ENCODE measurements at regions not wholly inside any gene's neighbourhood (a gene's known extent, or its start where the extent isn't known, plus 50 kb on each side); places are given as distances from the start of the nearest gene placed in this dataset.

- H3K36me3 ChIP-seq (ENCODE audit: control insufficient read depth in 1 of 2, insufficient read depth in 2 of 2, low read length in 2 of 2): no peaks in the 10 kb centered on the region
- H3K9ac ChIP-seq (ENCODE audit: low read length): no peak overlapping the region
- BruUV-seq (replicated peaks): no TSS peak
- H3K4me1 ChIP-seq (ENCODE audit: control insufficient read depth in 1 of 2, insufficient read depth in 2 of 2, low read length in 2 of 2): peaks cover 0 to 12% of the 10 kb centered on the region in 2 experiments; a peak in 1 of 4 replicates
- no peaks in the 10 kb centered on the region for H3K9me3 ChIP-seq (ENCODE audit: control insufficient read depth in 1 of 2, insufficient read depth in 1 of 2, low read depth in 1 of 2, low read length in 2 of 2)
- no peaks in the 10 kb centered on the region for H3K79me2 ChIP-seq (ENCODE audit: insufficient read depth, low read length)
- DNase-seq (ENCODE audit: low read depth, low spot score): no peak
- H3K4me3 ChIP-seq (replicated peaks in 1 of 2; ENCODE audit: low read depth in 1 of 2, low read length in 2 of 2): no peak overlapping the region
- intact Hi-C loops (cut with micrococcal nuclease): no loop called here
- H3K4me2 ChIP-seq (ENCODE audit: low read length): no peak overlapping the region
- H3K9me2 ChIP-seq (ENCODE audit: insufficient read depth): no peaks in the 10 kb centered on the region
- no peaks in the 10 kb centered on the region for H4K20me1 ChIP-seq (ENCODE audit: insufficient read depth)
- TF ChIP-seq SRF (IDR thresholded peaks at IDR 0.05; ENCODE audit: low read depth): no peak
- no peak for TF ChIP-seq CTCF (IDR thresholded peaks at IDR 0.05 in 2 of 3, conservative IDR thresholded peaks at IDR 0.05 in 1 of 3; ENCODE audit: borderline replicate concordance in 1 of 3, insufficient read depth in 1 of 3, low read depth in 2 of 3, low read length in 2 of 3)
- no peak for TF ChIP-seq TCF7L2 (IDR thresholded peaks at IDR 0.05; ENCODE audit: borderline replicate concordance, extremely low read depth, insufficient read depth, insufficient read length)
- no peak for TF ChIP-seq YY1 (IDR thresholded peaks at IDR 0.05; ENCODE audit: extremely low read depth, insufficient replicate concordance, low read depth, low read length)
- no peak for TF ChIP-seq ZBTB33 (IDR thresholded peaks at IDR 0.05; ENCODE audit: extremely low read depth, insufficient replicate concordance, low read length)
- TF ChIP-seq RAD21 (IDR thresholded peaks at IDR 0.05; ENCODE audit: low read depth): no peak
- RAD21 ChIA-PET (ENCODE audit: low non-redundant PET in 1 of 2, low total read pairs in 2 of 2, uncharacterized antibody in 2 of 2, unreplicated experiment in 2 of 2): no interaction called here
- CTCF ChIA-PET: no interaction called here
- POLR2A ChIA-PET: no interaction called here
- ATAC-seq: no peak
- H3K27ac ChIP-seq (ENCODE audit: low read depth, low read length): no peak overlapping the region
- H2AFZ ChIP-seq (ENCODE audit: low read depth, low read length, poor library complexity, severe bottlenecking): no peak overlapping the region
- no peaks in the 10 kb centered on the region for H3K27me3 ChIP-seq (ENCODE audit: insufficient read depth, low read length)
Observed at GRCh38 chr5:123701511-123702200, 189.7 kb downstream of the CSNK1G3 start.

Data from HCT116 (cell line).